SK-N-SH (cell line): ENCODE measurements at regions not wholly inside any gene's neighbourhood (a gene's known extent, or its start where the extent isn't known, plus 50 kb on each side); places are given as distances from the start of the nearest gene placed in this dataset.

Source experiments
- MAX ChIP-seq: IDR thresholded peaks from 2 replicates; pipeline ENCODE4 v1.4.0; 2012; ENCODE audit warnings: low read depth
- SMC3 ChIP-seq: IDR thresholded peaks from 2 replicates; pipeline ENCODE4 v1.6.1; 2012; ENCODE audit warnings: low read depth, low read length, improper control_type of control experiment

- TF ChIP-seq SMC3 (no peak), MAX (no peak)
Measured at GRCh38 chr1:188476606-188477005, 1647.9 kb downstream of the PLA2G4A start.
